Naive thymus-derived CD4-positive, alpha-beta T cell (primary cell): ENCODE measurements at regions not wholly inside any gene's neighbourhood (a gene's known extent, or its start where the extent isn't known, plus 50 kb on each side); places are given as distances from the start of the nearest gene placed in this dataset.
"Not testable (repeated sequence)": the region's sequence is repeated elsewhere in the genome, so short reads cannot be mapped to it uniquely, and the experiment has no call there.

Experiments used
- ATAC-seq: fragments of 150-1000 bp; cut with Tn5 transposase; 2 replicates; pipeline ENCODE4 v1.10.0; 2021; ENCODE audit warnings: mild to moderate bottlenecking, moderate library complexity
- CTCF ChIA-PET: fragments of 350-600 bp; sonication (Branson Sonifier 250); formaldehyde crosslinking; loops from one replicate; lab custom pipeline; 2021; ENCODE audit warnings: antibody characterized with exemption; lab: Charles Lee
- POLR2A ChIA-PET: fragments of 350-600 bp; sonication (Branson Sonifier 250); formaldehyde crosslinking; loops from one replicate; lab custom pipeline; 2021; ENCODE audit warnings: antibody characterized with exemption, inconsistent platforms; lab: Charles Lee
- DNase-seq, 9 donors: peaks; one replicate each; pipeline versions ENCODE4 v3.0.0 to v3.0.0-alpha.2; 2020 to 2022; ENCODE audit warnings: mixed read lengths in 1 of 9
- H3K27ac ChIP-seq: one replicate; pipeline ENCODE4 v1.7.0; 2013; ENCODE audit warnings: mild to moderate bottlenecking, low read depth, low read length, moderate library complexity
- H3K27me3 ChIP-seq, 2 donors: one replicate each; pipeline ENCODE4 v1.7.0; 2013; ENCODE audit warnings: low read length in 2 of 2, mild to moderate bottlenecking in 2 of 2, moderate library complexity in 2 of 2; ENCODE audit not compliant: control insufficient read depth in 2 of 2, insufficient read depth in 2 of 2
- H3K36me3 ChIP-seq, 3 experiments: 1 replicate in 2 of 3; 2 replicates in 1 of 3; pipeline ENCODE4 v1.7.0; 2013; ENCODE audit warnings: low read length in 3 of 3, mild to moderate bottlenecking in 3 of 3, moderate library complexity in 1 of 3; ENCODE audit not compliant: insufficient read depth in 3 of 3, control insufficient read depth in 2 of 3
- H3K4me1 ChIP-seq, 2 donors: one replicate each; pipeline ENCODE4 v1.7.0; 2013; ENCODE audit warnings: low read length in 2 of 2, mild to moderate bottlenecking in 2 of 2, moderate library complexity in 1 of 2; ENCODE audit not compliant: control insufficient read depth in 2 of 2, insufficient read depth in 2 of 2
- H3K4me3 ChIP-seq: 2 replicates; pipeline ENCODE4 v1.7.0; 2013; ENCODE audit warnings: mild to moderate bottlenecking, low read length
- H3K9me3 ChIP-seq, 3 experiments: 1 replicate in 2 of 3; 2 replicates in 1 of 3; pipeline ENCODE4 v1.7.0; 2013; ENCODE audit warnings: low read length in 3 of 3; ENCODE audit not compliant: control insufficient read depth in 2 of 3
- H3K27ac Mint-ChIP-seq, 9 donors: one replicate each; pipeline ENCODE4 v1.8.0; 2020 to 2022; ENCODE audit warnings: mixed read lengths in 9 of 9, mild to moderate bottlenecking in 8 of 9, moderate library complexity in 5 of 9, inconsistent platforms in 2 of 9
- H3K27me3 Mint-ChIP-seq, 5 donors: one replicate each; pipeline ENCODE4 v1.8.0; 2021 to 2022; ENCODE audit warnings: mixed read lengths in 5 of 5, mild to moderate bottlenecking in 1 of 5
- H3K36me3 Mint-ChIP-seq, 5 donors: one replicate each; pipeline ENCODE4 v1.8.0; 2020 to 2022; ENCODE audit warnings: mixed read lengths in 5 of 5, mild to moderate bottlenecking in 3 of 5, inconsistent platforms in 1 of 5
- H3K4me1 Mint-ChIP-seq, 7 donors: one replicate each; pipeline ENCODE4 v1.8.0; 2020 to 2022; ENCODE audit warnings: mixed read lengths in 7 of 7, mild to moderate bottlenecking in 3 of 7, inconsistent platforms in 1 of 7
- H3K4me3 Mint-ChIP-seq, 10 donors: one replicate each; pipeline ENCODE4 v1.8.0; 2020 to 2022; ENCODE audit warnings: mild to moderate bottlenecking in 10 of 10, mixed read lengths in 10 of 10, moderate library complexity in 6 of 10, inconsistent platforms in 2 of 10
- H3K9me3 Mint-ChIP-seq, 11 donors: one replicate each; pipeline ENCODE4 v1.8.0; 2020 to 2022; ENCODE audit warnings: mixed read lengths in 11 of 11, mild to moderate bottlenecking in 4 of 11, inconsistent platforms in 1 of 11, moderate library complexity in 1 of 11
- intact Hi-C, 2 donors: fragments of 100-400 bp; cut with micrococcal nuclease; formaldehyde crosslinking; loops; one replicate each; pipeline ENCODE4 v1.15.1; 2023

- intact Hi-C loops, result no loop called here
- Histone ChIP-seq H3K9me3 (no peaks in the 10 kb centered on the region), H3K36me3 (no peaks in the 10 kb centered on the region), H3K4me3 (no peak overlapping the region), H3K4me1 (no peaks in the 10 kb centered on the region), H3K27ac (no peak overlapping the region), H3K27me3 (no peaks in the 10 kb centered on the region)
- ChIA-PET POLR2A (no interaction called here), CTCF (no interaction called here)
- Mint-ChIP-seq H3K27ac (no peak overlapping the region), H3K4me1 (no peaks in the 10 kb centered on the region), H3K36me3 (peaks cover 0 to 7% (median 0%) of the 10 kb centered on the region in 5 donors), H3K27me3 (peaks cover 0 to 53% (median 46%) of the 10 kb centered on the region in 5 donors), H3K9me3 (peaks cover 0 to 14% (median 0%) of the 10 kb centered on the region in 11 donors), H3K4me3 (no peak overlapping the region)
- ATAC-seq (no peak), DNase-seq (no peak)
Measured at GRCh38 chr16:5231246-5231759, 133.7 kb upstream of the EEF2KMT start.

DNA sequence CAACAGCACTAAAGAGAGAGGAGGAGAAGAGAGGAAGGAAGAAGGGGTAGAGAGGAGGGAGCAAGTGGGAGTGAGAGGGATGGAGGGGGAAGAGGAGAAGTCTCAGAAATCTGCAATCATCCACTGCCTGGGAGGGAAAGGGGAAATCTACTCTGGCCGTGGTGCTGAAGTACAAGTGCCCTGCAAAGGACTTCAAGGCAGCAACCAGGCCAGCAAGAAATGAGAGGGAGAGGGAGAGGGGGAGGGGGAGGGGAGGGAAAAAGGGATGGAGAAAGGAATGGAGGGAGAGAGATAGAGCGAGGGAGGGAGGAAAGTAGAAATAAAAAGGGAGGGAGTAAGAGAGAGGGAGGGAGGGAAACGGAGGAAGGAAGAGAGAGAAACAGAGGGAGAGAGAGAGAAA, 130.8 kb upstream of the EEF2KMT start:
- no peak overlapping the region for H3K27ac Mint-ChIP-seq
- peaks cover 0 to 14% (median 0%) of the 10 kb centered on the region in 11 donors for H3K9me3 Mint-ChIP-seq
- ChIA-PET POLR2A (no interaction called here), CTCF (no interaction called here)
- intact Hi-C loops, result no loop called here
- DNase-seq, result no peak
- Histone ChIP-seq H3K4me1 (no peaks in the 10 kb centered on the region), H3K4me3 (no peak overlapping the region), H3K36me3 (no peaks in the 10 kb centered on the region), H3K27me3 (no peaks in the 10 kb centered on the region), H3K27ac (no peak overlapping the region), H3K9me3 (no peaks in the 10 kb centered on the region)
- peaks cover 4 to 63% (median 48%) of the 10 kb centered on the region in 5 donors for H3K27me3 Mint-ChIP-seq
- H3K4me1 Mint-ChIP-seq, result no peaks in the 10 kb centered on the region
- H3K36me3 Mint-ChIP-seq, result peaks cover 0 to 7% (median 0%) of the 10 kb centered on the region in 5 donors
- no peak overlapping the region for H3K4me3 Mint-ChIP-seq
- ATAC-seq, result no peak

DNA sequence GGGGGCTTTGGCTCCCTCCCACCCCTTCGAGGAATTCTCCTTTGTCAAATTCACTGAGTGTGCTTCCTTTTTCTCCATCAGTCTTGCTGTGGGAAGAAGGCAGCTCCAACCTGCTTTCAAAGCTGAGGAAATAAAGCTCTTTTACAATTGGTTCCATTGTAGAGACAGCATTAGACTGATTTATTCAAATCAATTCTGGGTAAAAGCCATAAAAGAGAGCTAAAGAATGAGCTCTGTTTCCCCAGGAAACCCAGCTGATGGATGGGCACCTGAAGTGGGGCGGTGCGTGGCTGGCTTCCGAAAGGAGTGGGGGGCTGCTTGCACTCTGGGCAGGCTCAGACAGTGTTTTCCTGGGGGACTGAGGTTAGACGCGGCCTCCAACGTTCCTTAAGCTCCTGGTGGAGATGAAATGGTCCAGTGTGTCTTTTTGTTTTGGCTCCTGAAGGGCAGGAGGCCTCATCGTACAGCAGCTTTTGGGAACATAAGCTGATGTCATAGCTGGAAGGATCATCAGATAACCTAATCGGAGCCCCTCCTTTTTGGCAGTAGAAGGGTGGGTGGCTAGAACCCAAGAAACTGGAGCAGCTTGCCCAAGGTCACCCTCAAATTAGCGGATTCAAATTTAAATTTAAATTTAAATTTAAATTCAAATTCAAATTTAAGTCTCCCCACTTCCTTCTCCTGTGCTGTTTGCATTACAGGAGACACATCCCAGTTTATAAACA, 128.5 kb upstream of the EEF2KMT start:
- DNase-seq, result no peak
- Mint-ChIP-seq H3K4me3 (no peak overlapping the region), H3K9me3 (peaks cover 0 to 7% (median 0%) of the 10 kb centered on the region in 11 donors), H3K27ac (no peak overlapping the region), H3K36me3 (peaks cover 0 to 4% (median 0%) of the 10 kb centered on the region in 5 donors), H3K27me3 (peaks cover 4 to 58% (median 34%) of the 10 kb centered on the region in 5 donors), H3K4me1 (no peaks in the 10 kb centered on the region)
- H3K9me3 ChIP-seq, result no peaks in the 10 kb centered on the region
- no peaks in the 10 kb centered on the region for H3K36me3 ChIP-seq
- no peak for ATAC-seq
- no peak overlapping the region for H3K27ac ChIP-seq
- H3K4me3 ChIP-seq, result no peak overlapping the region
- CTCF ChIA-PET, result no interaction called here
- POLR2A ChIA-PET, result no interaction called here
- intact Hi-C loops, result no loop called here
- H3K27me3 ChIP-seq, result no peaks in the 10 kb centered on the region
- H3K4me1 ChIP-seq, result no peaks in the 10 kb centered on the region

- Histone ChIP-seq H3K36me3 (no peaks in the 10 kb centered on the region), H3K27ac (no peak overlapping the region), H3K4me1 (no peaks in the 10 kb centered on the region), H3K9me3 (no peaks in the 10 kb centered on the region), H3K4me3 (no peak overlapping the region), H3K27me3 (peaks cover 0 to 3% of the 10 kb centered on the region in 2 donors)
- ChIA-PET CTCF (no interaction called here), POLR2A (no interaction called here)
- H3K4me1 Mint-ChIP-seq, result no peaks in the 10 kb centered on the region
- H3K4me3 Mint-ChIP-seq, result no peak overlapping the region
- peaks cover 4 to 50% (median 34%) of the 10 kb centered on the region in 5 donors for H3K27me3 Mint-ChIP-seq
- peaks cover 0 to 4% (median 0%) of the 10 kb centered on the region in 11 donors for H3K9me3 Mint-ChIP-seq
- peaks cover 0 to 4% (median 0%) of the 10 kb centered on the region in 5 donors for H3K36me3 Mint-ChIP-seq
- DNase-seq (no peak), ATAC-seq (no peak)
- H3K27ac Mint-ChIP-seq, result no peak overlapping the region
- intact Hi-C loops, result no loop called here
Measured at GRCh38 chr16:5222761-5223160, 125.2 kb upstream of the EEF2KMT start.

GRCh38 chr16:5221831-5222230, 124.2 kb upstream of the EEF2KMT start:
- H3K4me3 Mint-ChIP-seq, H3K27ac ChIP-seq, POLR2A ChIA-PET, H3K27ac Mint-ChIP-seq, H3K36me3 ChIP-seq, H3K4me1 ChIP-seq, H3K4me1 Mint-ChIP-seq, H3K9me3 Mint-ChIP-seq, DNase-seq, ATAC-seq, intact Hi-C loops, H3K9me3 ChIP-seq, H3K27me3 ChIP-seq, CTCF ChIA-PET, H3K36me3 Mint-ChIP-seq, H3K4me3 ChIP-seq: not testable (repeated sequence)
- H3K27me3 Mint-ChIP-seq, result peaks cover 4 to 45% (median 33%) of the 10 kb centered on the region in 5 donors

DNA sequence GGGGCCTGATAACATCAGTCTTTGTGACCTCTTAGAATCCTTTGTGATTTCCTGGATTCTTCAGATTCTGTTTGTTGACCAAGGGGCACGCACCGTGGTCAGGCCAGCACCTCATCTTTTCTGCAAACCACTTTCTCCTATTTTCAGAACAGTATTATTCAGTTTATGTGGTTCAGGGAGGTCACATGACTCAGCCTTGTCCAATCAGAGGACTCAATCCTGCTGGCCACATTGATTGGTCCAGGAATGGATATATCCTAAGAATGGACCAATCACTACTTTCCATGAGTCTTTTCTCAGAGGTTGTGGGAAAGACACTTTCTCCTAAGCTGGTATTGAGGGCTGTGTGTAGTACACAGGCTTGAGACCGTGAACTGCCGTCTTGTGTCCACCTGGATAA, 123.1 kb upstream of the EEF2KMT start:
- ATAC-seq, result no peak
- Mint-ChIP-seq H3K27me3 (peaks cover 4 to 43% (median 41%) of the 10 kb centered on the region in 5 donors), H3K4me1 (no peaks in the 10 kb centered on the region), H3K4me3 (no peak overlapping the region), H3K9me3 (peaks cover 0 to 4% (median 0%) of the 10 kb centered on the region in 11 donors), H3K27ac (no peak overlapping the region), H3K36me3 (peaks cover 0 to 4% (median 0%) of the 10 kb centered on the region in 5 donors)
- Histone ChIP-seq H3K9me3 (no peaks in the 10 kb centered on the region), H3K36me3 (no peaks in the 10 kb centered on the region), H3K4me1 (no peaks in the 10 kb centered on the region), H3K4me3 (no peak overlapping the region), H3K27me3 (peaks cover 0 to 3% of the 10 kb centered on the region in 2 donors), H3K27ac (no peak overlapping the region)
- intact Hi-C loops, result no loop called here
- ChIA-PET CTCF (interaction anchor here (1.5 kb wide), 1 partner anchor 15 kb away, joined by 3 read pairs; no protein-coding TSS in a partner anchor), POLR2A (no interaction called here)
- no peak for DNase-seq
